Ascending aorta (tissue), 2 donors: ENCODE measurements at regions not wholly inside any gene's neighbourhood (a gene's known extent, or its start where the extent isn't known, plus 50 kb on each side); places are given as distances from the start of the nearest gene placed in this dataset.

ENCODE experiments used
- DNase-seq, 2 donors: peaks; one replicate each; pipeline ENCODE4 v3.0.0-alpha.2; 2019; ENCODE audit warnings: low spot score in 2 of 2
- H3K27ac ChIP-seq, 2 donors: fragments of 200-600 bp; sonication (generic); one replicate each; pipeline ENCODE4 v1.5.1; 2016 to 2017; ENCODE audit warnings: mild to moderate bottlenecking in 1 of 2
- H3K27me3 ChIP-seq: fragments of 200-600 bp; sonication (generic); one replicate; pipeline ENCODE4 v1.5.1; 2017
- H3K36me3 ChIP-seq, 2 donors: fragments of 200-600 bp; sonication (generic); one replicate each; pipeline ENCODE4 v1.5.1; 2016
- H3K4me1 ChIP-seq, 2 donors: fragments of 200-600 bp; sonication (generic); one replicate each; pipeline ENCODE4 v1.5.1; 2016 to 2017; ENCODE audit warnings: mild to moderate bottlenecking in 1 of 2
- H3K4me3 ChIP-seq, 2 donors: fragments of 200-600 bp; sonication (generic); one replicate each; pipeline ENCODE4 v1.5.1; 2016 to 2017; ENCODE audit warnings: mild to moderate bottlenecking in 1 of 2
- H3K9me3 ChIP-seq, 2 donors: fragments of 200-600 bp; sonication (generic); one replicate each; pipeline ENCODE4 v1.5.1; 2016
- CTCF ChIP-seq, 3 experiments: fragments of 200-600 bp in 2 of 3; fragments of 450-650 bp in 1 of 3; sonication (generic) in 2 of 3; IDR thresholded peaks; one replicate each; pipeline ENCODE4 v1.5.1; 2016 to 2019; ENCODE audit warnings: antibody characterized with exemption in 3 of 3, mild to moderate bottlenecking in 1 of 3, moderate library complexity in 1 of 3
- intact Hi-C: fragments of 100-400 bp; cut with DNase I; formaldehyde crosslinking; loops from one replicate; pipeline ENCODE4 v1.15.1; 2023

GRCh38 chr5:61906820-61907219, 399.2 kb upstream of the KIF2A start:
- no peak for DNase-seq
- no peak overlapping the region for H3K27ac ChIP-seq
- H3K4me1 ChIP-seq = no peaks in the 10 kb centered on the region
- no peaks in the 10 kb centered on the region for H3K27me3 ChIP-seq
- TF ChIP-seq CTCF (IDR thresholded peaks at IDR 0.05) = no peak
- no peaks in the 10 kb centered on the region for H3K9me3 ChIP-seq
- no peak overlapping the region for H3K4me3 ChIP-seq
- intact Hi-C loops = no loop called here
- H3K36me3 ChIP-seq = no peaks in the 10 kb centered on the region

GRCh38 chr5:61907995-61908394, 398.0 kb upstream of the KIF2A start:
- H3K27ac ChIP-seq = no peak overlapping the region
- TF ChIP-seq CTCF (IDR thresholded peaks at IDR 0.05) = no peak
- no peaks in the 10 kb centered on the region for H3K4me1 ChIP-seq
- no peak for DNase-seq
- intact Hi-C loops = no loop called here
- H3K4me3 ChIP-seq = no peak overlapping the region
- no peaks in the 10 kb centered on the region for H3K9me3 ChIP-seq
- no peaks in the 10 kb centered on the region for H3K27me3 ChIP-seq
- no peaks in the 10 kb centered on the region for H3K36me3 ChIP-seq

GRCh38 chr5:61910771-61911170, 395.2 kb upstream of the KIF2A start:
- no peak for TF ChIP-seq CTCF (IDR thresholded peaks at IDR 0.05)
- H3K27ac ChIP-seq = no peak overlapping the region
- no peaks in the 10 kb centered on the region for H3K4me1 ChIP-seq
- intact Hi-C loops = no loop called here
- H3K9me3 ChIP-seq = no peaks in the 10 kb centered on the region
- H3K36me3 ChIP-seq = no peaks in the 10 kb centered on the region
- no peaks in the 10 kb centered on the region for H3K27me3 ChIP-seq
- no peak for DNase-seq
- no peak overlapping the region for H3K4me3 ChIP-seq

- H3K27ac ChIP-seq = no peak overlapping the region
- intact Hi-C loops = no loop called here
- no peaks in the 10 kb centered on the region for H3K27me3 ChIP-seq
- no peak for TF ChIP-seq CTCF (IDR thresholded peaks at IDR 0.05)
- no peaks in the 10 kb centered on the region for H3K9me3 ChIP-seq
- no peak overlapping the region for H3K4me3 ChIP-seq
- DNase-seq = no peak
- H3K36me3 ChIP-seq = no peaks in the 10 kb centered on the region
- no peaks in the 10 kb centered on the region for H3K4me1 ChIP-seq
Observed at GRCh38 chr5:61912559-61912958, 393.4 kb upstream of the KIF2A start.

GRCh38 chr5:61915646-61916045, 390.4 kb upstream of the KIF2A start:
- no peak overlapping the region for H3K27ac ChIP-seq
- intact Hi-C loops = no loop called here
- H3K9me3 ChIP-seq = no peaks in the 10 kb centered on the region
- no peak for DNase-seq
- no peaks in the 10 kb centered on the region for H3K36me3 ChIP-seq
- no peak overlapping the region for H3K4me3 ChIP-seq
- no peaks in the 10 kb centered on the region for H3K27me3 ChIP-seq
- TF ChIP-seq CTCF (IDR thresholded peaks at IDR 0.05) = no peak
- no peaks in the 10 kb centered on the region for H3K4me1 ChIP-seq
